ENCODE measurements at regions not wholly inside any gene's neighbourhood (a gene's known extent, or its start where the extent isn't known, plus 50 kb on each side); places are given as distances from the start of the nearest gene placed in this dataset.

DNA sequence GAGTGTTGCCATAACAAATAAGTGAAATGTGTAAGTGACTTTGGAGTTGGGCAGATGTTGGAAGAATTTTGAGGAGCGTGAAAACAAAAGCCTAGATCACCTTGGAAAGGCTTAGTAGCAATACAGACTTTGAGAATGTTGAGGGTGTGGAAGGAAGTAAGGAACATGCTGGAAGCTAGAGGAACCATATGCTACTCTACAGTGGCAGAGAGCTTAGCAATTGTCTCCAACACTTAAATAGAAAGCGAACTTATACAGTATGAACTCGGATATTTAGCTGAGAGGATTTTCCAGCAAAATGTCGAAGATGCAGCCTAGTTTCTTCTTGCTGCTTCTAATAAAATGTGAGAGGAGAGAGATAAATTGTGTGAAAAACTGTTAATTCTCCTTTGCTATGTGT, 271.2 kb downstream of the ADRA2A start:
- no peak for DNase-seq (ENCODE audit: low read depth)
- H3K4me3 ChIP-seq (ENCODE audit: low read depth, low read length): no peak overlapping the region
- TF ChIP-seq, protein P1, sequence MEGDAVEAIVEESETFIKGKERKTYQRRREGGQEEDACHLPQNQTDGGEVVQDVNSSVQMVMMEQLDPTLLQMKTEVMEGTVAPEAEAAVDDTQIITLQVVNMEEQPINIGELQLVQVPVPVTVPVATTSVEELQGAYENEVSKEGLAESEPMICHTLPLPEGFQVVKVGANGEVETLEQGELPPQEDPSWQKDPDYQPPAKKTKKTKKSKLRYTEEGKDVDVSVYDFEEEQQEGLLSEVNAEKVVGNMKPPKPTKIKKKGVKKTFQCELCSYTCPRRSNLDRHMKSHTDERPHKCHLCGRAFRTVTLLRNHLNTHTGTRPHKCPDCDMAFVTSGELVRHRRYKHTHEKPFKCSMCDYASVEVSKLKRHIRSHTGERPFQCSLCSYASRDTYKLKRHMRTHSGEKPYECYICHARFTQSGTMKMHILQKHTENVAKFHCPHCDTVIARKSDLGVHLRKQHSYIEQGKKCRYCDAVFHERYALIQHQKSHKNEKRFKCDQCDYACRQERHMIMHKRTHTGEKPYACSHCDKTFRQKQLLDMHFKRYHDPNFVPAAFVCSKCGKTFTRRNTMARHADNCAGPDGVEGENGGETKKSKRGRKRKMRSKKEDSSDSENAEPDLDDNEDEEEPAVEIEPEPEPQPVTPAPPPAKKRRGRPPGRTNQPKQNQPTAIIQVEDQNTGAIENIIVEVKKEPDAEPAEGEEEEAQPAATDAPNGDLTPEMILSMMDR (IDR thresholded peaks at IDR 0.05; ENCODE audit: control insufficient read depth, extremely low read depth, insufficient read depth): no peak

DNA sequence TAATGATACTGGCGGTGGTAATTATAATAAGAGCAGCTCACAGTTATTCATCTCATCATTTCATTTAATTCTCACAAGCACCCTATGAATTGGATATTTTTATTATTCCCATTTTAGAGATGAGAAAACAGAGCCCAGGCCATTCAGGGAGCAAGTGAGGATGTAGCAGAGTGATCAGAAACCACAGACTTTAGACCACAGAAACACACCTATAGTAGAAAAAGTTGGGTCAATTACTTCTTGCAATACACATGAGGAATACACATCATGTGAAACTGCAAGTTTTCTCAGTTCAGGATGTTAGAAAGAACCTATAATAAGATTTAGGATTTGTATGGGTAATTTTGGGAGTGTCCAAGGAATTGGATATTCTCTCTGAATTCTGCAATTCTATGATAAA, 278.0 kb downstream of the ADRA2A start:
- TF ChIP-seq, protein P1 (IDR thresholded peaks at IDR 0.05; ENCODE audit: control insufficient read depth, extremely low read depth, insufficient read depth): no peak
- H3K4me3 ChIP-seq (ENCODE audit: low read depth, low read length): no peak overlapping the region
- no peak for DNase-seq (ENCODE audit: low read depth)

DNA sequence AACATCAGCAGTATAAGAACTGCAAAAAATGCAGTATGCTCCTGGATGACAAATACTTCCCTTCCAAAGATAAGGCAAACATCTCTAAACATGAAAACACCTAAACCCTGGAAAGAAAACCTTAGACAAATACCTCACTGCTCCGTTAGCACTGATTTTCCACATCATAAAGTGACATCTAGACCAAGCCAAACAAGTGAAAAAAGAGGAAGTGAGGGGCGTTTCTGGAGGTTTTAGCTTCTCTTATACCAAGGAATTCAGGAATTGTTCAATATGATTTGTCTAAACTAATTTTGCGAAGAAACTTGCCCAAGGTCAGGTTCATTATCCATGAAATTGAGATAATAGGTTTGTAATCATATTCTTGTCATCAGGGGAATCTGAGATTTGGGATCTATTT, 279.7 kb downstream of the ADRA2A start:
- no peak overlapping the region for H3K4me3 ChIP-seq (ENCODE audit: low read depth, low read length)
- no peak for DNase-seq (ENCODE audit: low read depth)
- TF ChIP-seq, protein P1 (IDR thresholded peaks at IDR 0.05; ENCODE audit: control insufficient read depth, extremely low read depth, insufficient read depth): no peak

DNA sequence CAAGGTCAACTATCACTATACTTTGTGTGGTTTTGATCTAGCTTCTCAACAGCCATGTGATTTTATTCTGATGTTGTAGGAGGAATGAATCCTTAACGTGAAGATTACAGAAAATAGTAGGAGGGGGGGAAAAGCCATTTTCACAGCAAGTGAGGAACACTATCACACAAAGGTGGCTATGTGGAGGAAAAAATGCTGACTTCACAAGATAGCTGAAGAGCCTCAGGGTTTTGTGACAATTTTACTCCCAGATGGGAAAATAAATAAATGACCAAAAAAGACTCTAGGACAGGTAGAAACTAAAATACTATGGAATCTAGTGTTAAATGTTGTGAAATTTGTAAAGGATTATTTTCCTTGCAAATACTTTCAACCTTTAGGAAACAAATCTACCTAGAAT, 281.0 kb downstream of the ADRA2A start:
- no peak overlapping the region for H3K4me3 ChIP-seq (ENCODE audit: low read depth, low read length)
- TF ChIP-seq, protein P1 (IDR thresholded peaks at IDR 0.05; ENCODE audit: control insufficient read depth, extremely low read depth, insufficient read depth): no peak
- DNase-seq (ENCODE audit: low read depth): no peak

GRCh38 chr10:111360260-111360925, 283.6 kb downstream of the ADRA2A start:
- no peak overlapping the region for H3K4me3 ChIP-seq (ENCODE audit: low read depth, low read length)
- TF ChIP-seq, protein P1 (IDR thresholded peaks at IDR 0.05; ENCODE audit: control insufficient read depth, extremely low read depth, insufficient read depth): peak; percentile 99
- DNase-seq (ENCODE audit: low read depth): peak; percentile 58

DNA sequence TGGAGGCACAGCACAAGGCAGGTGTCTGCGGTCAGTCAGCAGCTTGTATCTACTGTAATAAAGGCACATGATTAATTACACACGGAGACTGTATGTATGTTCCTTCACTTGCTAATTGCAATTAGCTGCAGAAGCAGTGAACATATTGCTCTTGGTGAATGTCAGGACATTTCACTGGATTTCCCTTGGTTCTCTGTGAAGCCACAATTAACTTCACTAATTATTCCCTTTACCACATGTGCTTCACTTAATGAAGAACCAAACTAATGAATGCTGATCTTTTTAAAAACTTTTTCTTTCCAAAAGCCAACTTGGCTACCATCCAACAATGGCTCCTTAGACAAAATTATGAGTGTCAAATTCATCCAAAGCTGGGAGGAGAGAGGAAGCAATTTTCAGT, 290.7 kb downstream of the ADRA2A start:
- TF ChIP-seq, protein P1 (IDR thresholded peaks at IDR 0.05; ENCODE audit: control insufficient read depth, extremely low read depth, insufficient read depth): no peak
- H3K4me3 ChIP-seq (ENCODE audit: low read depth, low read length): no peak overlapping the region
- DNase-seq (ENCODE audit: low read depth): no peak

DNA sequence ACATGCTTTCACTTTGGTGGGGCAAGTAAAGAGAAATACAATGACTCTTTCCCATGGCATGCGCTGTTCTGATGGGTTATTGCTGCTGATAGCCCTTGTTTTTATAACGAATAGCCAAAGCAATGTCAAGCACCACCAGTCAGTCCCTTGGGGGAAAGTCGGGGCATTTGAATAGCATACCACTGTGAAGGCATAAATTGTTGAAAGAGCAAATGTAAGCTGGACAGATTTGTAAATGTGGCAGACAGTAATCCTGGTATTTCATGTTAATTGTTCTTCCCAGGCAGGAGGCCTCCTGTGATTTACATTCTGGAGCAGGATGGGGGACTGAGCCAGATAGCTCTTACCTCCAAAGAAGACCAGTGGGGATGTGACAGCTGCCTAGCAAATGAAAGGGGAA, 293.3 kb downstream of the ADRA2A start:
- TF ChIP-seq, protein P1 (IDR thresholded peaks at IDR 0.05; ENCODE audit: control insufficient read depth, extremely low read depth, insufficient read depth): no peak
- no peak overlapping the region for H3K4me3 ChIP-seq (ENCODE audit: low read depth, low read length)
- DNase-seq (ENCODE audit: low read depth): no peak

Measured in LNCaP clone FGC (cell line).